ENCODE measurements at regions not wholly inside any gene's neighbourhood (a gene's known extent, or its start where the extent isn't known, plus 50 kb on each side); places are given as distances from the start of the nearest gene placed in this dataset.

- intact Hi-C loops (cut with micrococcal nuclease; ENCODE audit: unreplicated experiment), result no loop called here
- H3K4me1 ChIP-seq (ENCODE audit: insufficient read depth, low read length, poor library complexity, severe bottlenecking), result no peaks in the 10 kb centered on the region
- TF ChIP-seq CTCF (conservative IDR thresholded peaks at IDR 0.05; ENCODE audit: low read depth, low read length), result no peak
- no peak for TF ChIP-seq EZH2 (IDR thresholded peaks at IDR 0.05; ENCODE audit: borderline replicate concordance, low read depth, low read length, poor library complexity, severe bottlenecking)
- no peaks in the 10 kb centered on the region for H3K27me3 ChIP-seq (replicated peaks; ENCODE audit: insufficient read depth, low read depth, low read length, poor library complexity)
- no peak for DNase-seq (ENCODE audit: low spot score)
- H3K4me3 ChIP-seq (ENCODE audit: low read depth, low read length, poor library complexity, severe bottlenecking), result no peak overlapping the region
- POLR2A ChIA-PET (ENCODE audit: low non-redundant PET), result no interaction called here
- H3K9me3 ChIP-seq (ENCODE audit: low read depth, low read length, poor library complexity, severe bottlenecking), result no peaks in the 10 kb centered on the region
- no peak overlapping the region for H3K27ac ChIP-seq (ENCODE audit: low read depth, low read length, poor library complexity, severe bottlenecking)
- CTCF ChIA-PET, result no interaction called here
- no TSS peak for BruUV-seq (replicated peaks)
- H3K36me3 ChIP-seq (ENCODE audit: insufficient read depth, low read length, poor library complexity, severe bottlenecking), result no peaks in the 10 kb centered on the region
Measured at GRCh38 chr12:45626965-45627364, 102.5 kb upstream of the ARID2 start.

- TF ChIP-seq EZH2 (IDR thresholded peaks at IDR 0.05; ENCODE audit: borderline replicate concordance, low read depth, low read length, poor library complexity, severe bottlenecking), result no peak
- no peak for TF ChIP-seq CTCF (conservative IDR thresholded peaks at IDR 0.05; ENCODE audit: low read depth, low read length)
- ChIA-PET CTCF (no interaction called here), POLR2A (ENCODE audit: low non-redundant PET) (no interaction called here)
- no peaks in the 10 kb centered on the region for H3K9me3 ChIP-seq (ENCODE audit: low read depth, low read length, poor library complexity, severe bottlenecking)
- BruUV-seq (replicated peaks), result no TSS peak
- no peaks in the 10 kb centered on the region for H3K36me3 ChIP-seq (ENCODE audit: insufficient read depth, low read length, poor library complexity, severe bottlenecking)
- no peak overlapping the region for H3K27ac ChIP-seq (ENCODE audit: low read depth, low read length, poor library complexity, severe bottlenecking)
- no peaks in the 10 kb centered on the region for H3K27me3 ChIP-seq (replicated peaks; ENCODE audit: insufficient read depth, low read depth, low read length, poor library complexity)
- H3K4me1 ChIP-seq (ENCODE audit: insufficient read depth, low read length, poor library complexity, severe bottlenecking), result no peaks in the 10 kb centered on the region
- intact Hi-C loops (cut with micrococcal nuclease; ENCODE audit: unreplicated experiment), result no loop called here
- no peak for DNase-seq (ENCODE audit: low spot score)
- H3K4me3 ChIP-seq (ENCODE audit: low read depth, low read length, poor library complexity, severe bottlenecking), result no peak overlapping the region
Measured at GRCh38 chr12:45627407-45628069, 102.0 kb upstream of the ARID2 start.

- DNase-seq (ENCODE audit: low spot score), result no peak
- no peaks in the 10 kb centered on the region for H3K27me3 ChIP-seq (replicated peaks; ENCODE audit: insufficient read depth, low read depth, low read length, poor library complexity)
- H3K9me3 ChIP-seq (ENCODE audit: low read depth, low read length, poor library complexity, severe bottlenecking), result no peaks in the 10 kb centered on the region
- intact Hi-C loops (cut with micrococcal nuclease; ENCODE audit: unreplicated experiment), result no loop called here
- TF ChIP-seq EZH2 (IDR thresholded peaks at IDR 0.05; ENCODE audit: borderline replicate concordance, low read depth, low read length, poor library complexity, severe bottlenecking) (no peak), CTCF (conservative IDR thresholded peaks at IDR 0.05; ENCODE audit: low read depth, low read length) (no peak)
- no peaks in the 10 kb centered on the region for H3K36me3 ChIP-seq (ENCODE audit: insufficient read depth, low read length, poor library complexity, severe bottlenecking)
- no peaks in the 10 kb centered on the region for H3K4me1 ChIP-seq (ENCODE audit: insufficient read depth, low read length, poor library complexity, severe bottlenecking)
- POLR2A ChIA-PET (ENCODE audit: low non-redundant PET), result no interaction called here
- CTCF ChIA-PET, result no interaction called here
- H3K4me3 ChIP-seq (ENCODE audit: low read depth, low read length, poor library complexity, severe bottlenecking), result no peak overlapping the region
- H3K27ac ChIP-seq (ENCODE audit: low read depth, low read length, poor library complexity, severe bottlenecking), result no peak overlapping the region
- no TSS peak for BruUV-seq (replicated peaks)
Measured at GRCh38 chr12:45629292-45629691, 100.2 kb upstream of the ARID2 start.

All from A673 (cell line).